OCI-LY7 (cell line): ENCODE measurements at regions not wholly inside any gene's neighbourhood (a gene's known extent, or its start where the extent isn't known, plus 50 kb on each side); places are given as distances from the start of the nearest gene placed in this dataset.

Experiments
- BruUV-seq: library from RNA; stranded (reverse); fragments of 400-500 nt; replicated peaks from 2 replicates; lab custom pipeline; 2021; lab: Mats Ljungman, UMichigan
- CTCF ChIA-PET: fragments of 300-600 bp; sonication (Branson Sonifier 250); formaldehyde crosslinking; loops from one replicate; lab custom pipeline; 2022; ENCODE audit warnings: antibody characterized with exemption; ENCODE audit not compliant: unreplicated experiment; lab: Charles Lee
- POLR2A ChIA-PET: fragments of 300-600 bp; sonication (Branson Sonifier 250); formaldehyde crosslinking; loops from one replicate; lab custom pipeline; 2022; ENCODE audit warnings: antibody characterized with exemption; lab: Charles Lee
- DNase-seq: peaks from one replicate; pipeline ENCODE4 v3.0.0-alpha.2; 2015; ENCODE audit warnings: low spot score
- H2AFZ ChIP-seq: fragments of 200-600 bp; sonication (generic), shearing (Covaris generic); 2 replicates; pipeline ENCODE4 v1.6.1; 2014; ENCODE audit warnings: mild to moderate bottlenecking, antibody characterized with exemption, low read length, moderate library complexity
- H3K27ac ChIP-seq: fragments of 200-600 bp; sonication (generic); 2 replicates; pipeline ENCODE4 v1.5.1; 2014; ENCODE audit warnings: mixed run types, low read depth, mild to moderate bottlenecking, moderate library complexity, low read length, inconsistent platforms; ENCODE audit not compliant: poor library complexity, severe bottlenecking
- H3K36me3 ChIP-seq: fragments of 200-600 bp; sonication (generic); 2 replicates; pipeline ENCODE4 v1.6.1; 2014; ENCODE audit warnings: mild to moderate bottlenecking, antibody characterized with exemption, low read length, moderate library complexity, mixed read lengths; ENCODE audit not compliant: insufficient read depth
- H3K4me1 ChIP-seq: fragments of 200-600 bp; sonication (generic); 2 replicates; pipeline ENCODE4 v1.5.1; 2014; ENCODE audit warnings: mild to moderate bottlenecking, low read length; ENCODE audit not compliant: insufficient read depth, poor library complexity, severe bottlenecking
- H3K4me2 ChIP-seq: fragments of 200-600 bp; sonication (generic); 2 replicates; pipeline ENCODE4 v1.6.1; 2014; ENCODE audit warnings: mild to moderate bottlenecking, low read length
- H3K4me3 ChIP-seq: fragments of 200-600 bp; sonication (generic); 2 replicates; pipeline ENCODE4 v1.5.1; 2014; ENCODE audit warnings: mild to moderate bottlenecking, low read depth, low read length; ENCODE audit not compliant: poor library complexity, severe bottlenecking
- H3K79me2 ChIP-seq: fragments of 200-600 bp; sonication (generic); 2 replicates; pipeline ENCODE4 v1.6.1; 2016; ENCODE audit warnings: low read depth, mild to moderate bottlenecking, low read length, moderate library complexity, mixed read lengths; ENCODE audit not compliant: insufficient read depth
- H3K9me2 ChIP-seq: fragments of 200-600 bp; sonication (generic); 2 replicates; pipeline ENCODE4 v1.6.1; 2016; ENCODE audit warnings: mild to moderate bottlenecking, low read length, mixed read lengths; ENCODE audit not compliant: insufficient read depth
- H3K9me3 ChIP-seq: fragments of 200-600 bp; sonication (generic); 2 replicates; pipeline ENCODE4 v1.6.1; 2014; ENCODE audit warnings: mild to moderate bottlenecking, mixed run types, low read length, mixed read lengths
- H4K20me1 ChIP-seq: fragments of 200-600 bp; sonication (generic); 2 replicates; pipeline ENCODE4 v1.6.1; 2014; ENCODE audit warnings: mild to moderate bottlenecking, antibody characterized with exemption, low read length, moderate library complexity, mixed read lengths; ENCODE audit not compliant: insufficient read depth
- CTCF ChIP-seq: fragments of 200-600 bp; sonication (generic); conservative IDR thresholded peaks from 2 replicates; pipeline ENCODE4 v1.5.1; 2014; ENCODE audit warnings: mild to moderate bottlenecking, antibody characterized with exemption, low read length, moderate library complexity, mixed read lengths
- EZH2phosphoT487 ChIP-seq: fragments of 200-600 bp; sonication (generic); IDR thresholded peaks from 2 replicates; pipeline ENCODE4 v1.6.1; 2018; ENCODE audit warnings: low read depth, borderline replicate concordance, mild to moderate bottlenecking, mixed run types, antibody characterized with exemption, low read length, moderate library complexity, mixed read lengths
- intact Hi-C: fragments of 100-400 bp; cut with micrococcal nuclease; formaldehyde crosslinking; loops from one replicate; pipeline ENCODE4 v1.10.0; 2022; ENCODE audit not compliant: unreplicated experiment

DNA sequence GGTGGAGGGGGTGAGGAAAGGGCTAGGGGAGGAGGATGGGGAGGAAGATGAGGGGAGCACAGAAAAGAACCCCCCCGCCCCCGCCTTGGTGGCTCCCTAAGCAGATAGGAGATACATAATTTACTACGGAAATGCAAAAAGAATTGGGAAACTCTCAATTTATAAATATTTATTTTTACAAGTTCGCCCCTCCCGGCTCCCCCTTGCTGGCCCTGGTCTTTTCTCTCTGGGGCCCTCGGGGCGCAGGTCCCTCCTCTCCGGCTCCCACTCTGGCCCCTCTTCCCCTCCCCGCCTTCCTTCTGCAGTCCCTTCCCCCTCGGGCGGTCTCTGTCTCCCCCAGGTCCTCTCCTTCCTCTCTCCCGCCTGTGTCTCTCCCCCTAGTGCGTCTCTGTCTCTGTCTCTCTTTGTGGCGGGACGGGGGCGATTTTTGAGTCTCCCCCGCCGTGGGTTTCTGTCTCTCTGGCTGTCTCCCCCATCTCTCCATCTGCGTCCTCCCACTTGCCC lies 173.6 kb upstream of the IER5L start:
- no TSS peak for BruUV-seq

DNA sequence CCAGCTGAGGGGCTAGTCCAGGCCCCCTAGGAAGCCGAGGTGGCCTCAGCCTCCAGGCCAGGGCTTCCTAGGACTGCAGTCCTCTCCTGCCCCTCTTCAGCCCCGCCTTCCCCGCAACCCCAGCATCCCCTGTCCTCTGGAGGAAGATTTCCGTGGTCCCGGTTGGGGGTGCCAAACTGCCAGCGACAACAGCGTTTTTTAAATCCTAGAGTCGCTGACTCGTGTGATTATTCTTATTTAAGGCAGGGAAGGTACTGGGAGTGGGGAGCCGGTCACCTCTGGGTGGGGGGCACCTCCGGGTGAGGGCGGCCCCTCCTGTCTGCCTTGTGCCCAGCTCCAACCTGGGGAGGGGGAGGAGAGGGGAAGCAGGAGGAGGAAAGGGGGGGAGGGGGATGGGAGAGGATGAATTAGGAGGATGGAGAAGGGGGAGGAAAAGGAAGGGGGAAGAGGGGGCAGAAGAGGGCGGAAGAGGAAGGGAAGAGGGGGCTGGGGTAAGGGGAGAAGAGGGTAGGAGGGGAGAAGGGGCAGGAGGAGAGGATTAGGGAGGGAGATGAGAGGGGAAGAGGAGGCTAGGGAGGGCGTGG lies 173.1 kb upstream of the IER5L start:
- DNase-seq: no peak
- TF ChIP-seq CTCF: no peak
- Histone ChIP-seq H2AFZ (no peak overlapping the region), H3K9me2 (no peaks in the 10 kb centered on the region), H3K4me1 (peaks cover 7% of the 10 kb centered on the region), H3K36me3 (no peaks in the 10 kb centered on the region), H3K4me3 (no peak overlapping the region), H3K9me3 (no peaks in the 10 kb centered on the region), H4K20me1 (no peaks in the 10 kb centered on the region), H3K79me2 (no peaks in the 10 kb centered on the region), H3K4me2 (no peak overlapping the region), H3K27ac (no peak overlapping the region)
- BruUV-seq: no TSS peak
- POLR2A ChIA-PET: no interaction called here
- CTCF ChIA-PET: interaction anchor here (0.6 kb wide), 1 partner anchor 689 kb away, joined by 5 read pairs; no protein-coding TSS in a partner anchor
- intact Hi-C loops: no loop called here

More for the DNA sequence above, 173.6 kb upstream of the IER5L start:
- POLR2A ChIA-PET: no interaction called here
- TF ChIP-seq EZH2phosphoT487: no peak
- no peak for TF ChIP-seq CTCF
- Histone ChIP-seq H3K36me3 (no peaks in the 10 kb centered on the region), H3K27ac (no peak overlapping the region), H3K9me3 (no peaks in the 10 kb centered on the region), H3K4me3 (no peak overlapping the region), H3K79me2 (no peaks in the 10 kb centered on the region), H3K4me1 (peaks cover 1% of the 10 kb centered on the region), H3K4me2 (peak overlapping the region; percentile 30; the same call in 1 of the 2 replicates), H3K9me2 (no peaks in the 10 kb centered on the region), H2AFZ (0 out of 2 replicates have a peak overlapping the region, but pooled peaks have one; percentile 48), H4K20me1 (no peaks in the 10 kb centered on the region)
- DNase-seq: no peak
- intact Hi-C loops: no loop called here
- CTCF ChIA-PET: no interaction called here
